Stimulated activated CD4-positive, alpha-beta T cell treated with anti-CD3 and anti-CD28 coated beads, Interleukin-1b, Interleukin-23, amount 100 ng/mL, for 48 hours (primary cell): ENCODE measurements at regions not wholly inside any gene's neighbourhood (a gene's known extent, or its start where the extent isn't known, plus 50 kb on each side); places are given as distances from the start of the nearest gene placed in this dataset.
"Not testable (repeated sequence)": the region's sequence is repeated elsewhere in the genome, so short reads cannot be mapped to it uniquely, and the experiment has no call there.

Source experiments
- DNase-seq: peaks from one replicate; pipeline ENCODE4 v3.0.0-alpha.2; 2020

DNA sequence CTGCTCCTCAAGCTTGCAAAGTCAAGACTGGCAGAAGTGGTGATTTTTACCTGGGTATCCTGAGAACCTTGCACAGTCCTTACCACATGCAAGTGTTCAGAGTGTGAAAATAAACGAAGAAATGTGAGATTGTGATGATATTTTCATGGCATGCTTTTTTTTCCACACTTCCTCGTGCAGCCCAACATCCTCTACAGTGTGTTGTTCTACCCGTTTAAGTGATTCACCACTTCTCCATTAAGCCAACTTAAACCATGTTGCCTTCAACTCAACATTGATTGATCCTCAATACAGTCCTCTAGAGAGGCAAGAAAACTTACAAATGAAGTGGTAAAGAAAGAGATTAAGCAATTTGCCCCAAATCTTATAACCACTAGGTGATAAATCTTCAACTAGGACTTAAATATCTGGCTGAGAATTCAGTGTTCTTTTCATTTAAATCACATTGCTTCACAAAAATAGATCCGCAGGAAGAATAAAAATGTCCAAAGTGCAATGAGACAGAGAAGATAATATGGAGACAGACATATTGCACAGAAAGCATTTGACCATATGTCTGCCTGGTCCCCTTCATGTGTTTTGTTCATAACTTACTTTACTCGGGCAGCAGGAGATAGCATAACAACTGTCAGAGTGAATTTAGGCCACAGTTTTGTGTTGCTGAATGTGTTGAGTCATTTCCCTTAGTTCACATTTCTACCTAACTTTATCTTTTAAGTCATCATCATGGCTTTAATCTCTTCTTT, 75.8 kb upstream of the PARP8 start:
- not testable (repeated sequence) for DNase-seq

DNA sequence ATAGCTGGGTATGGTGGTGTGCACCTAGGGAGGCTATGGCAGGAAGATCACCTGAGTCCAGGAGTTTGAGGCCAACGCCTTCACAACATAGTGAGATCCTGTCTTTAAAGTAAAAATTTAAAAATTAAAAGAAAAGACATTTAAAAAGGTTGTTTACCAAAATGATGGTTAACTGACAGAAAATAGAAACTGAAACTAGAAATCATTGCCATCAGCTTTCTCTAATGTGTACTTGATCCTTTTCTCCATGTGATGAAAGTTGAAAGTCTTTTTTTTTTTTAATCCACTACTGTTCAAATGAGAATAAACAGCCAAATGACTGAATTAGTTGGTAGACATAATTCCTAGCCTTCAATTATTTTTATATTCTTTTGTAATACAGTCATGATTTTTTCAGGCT, 75.1 kb upstream of the PARP8 start:
- DNase-seq = not testable (repeated sequence)

GRCh38 chr5:50593681-50594080, 72.8 kb upstream of the PARP8 start:
- DNase-seq = no peak

GRCh38 chr5:50595199-50595598, 71.2 kb upstream of the PARP8 start:
- DNase-seq = no peak

DNA sequence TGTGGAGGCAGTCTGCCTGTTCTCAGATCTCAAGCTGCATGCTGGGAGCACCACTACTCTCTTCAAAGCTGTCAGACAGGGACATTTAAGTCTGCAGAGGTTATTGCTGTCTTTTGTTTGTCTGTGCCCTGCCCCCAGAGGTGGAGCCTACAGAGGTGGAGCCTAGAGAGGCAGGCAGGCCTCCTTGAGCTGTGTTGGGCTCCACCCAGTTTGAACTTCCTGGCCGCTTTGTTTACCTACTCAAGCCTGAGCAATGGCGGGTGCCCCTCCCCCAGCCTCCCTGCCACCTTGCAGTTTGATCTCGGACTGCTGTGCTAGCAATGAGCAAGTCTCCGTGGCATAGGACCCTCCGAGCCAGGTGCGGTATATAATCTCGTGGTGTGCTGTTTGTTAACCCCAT, 64.9 kb upstream of the PARP8 start:
- DNase-seq = peak; percentile 5

- DNase-seq = no peak
These were observed 60.3 kb upstream of the PARP8 start for GRCh38 chr5:50606179-50606578.

GRCh38 chr5:50607456-50607855, 59.0 kb upstream of the PARP8 start:
- not testable (repeated sequence) for DNase-seq

DNA sequence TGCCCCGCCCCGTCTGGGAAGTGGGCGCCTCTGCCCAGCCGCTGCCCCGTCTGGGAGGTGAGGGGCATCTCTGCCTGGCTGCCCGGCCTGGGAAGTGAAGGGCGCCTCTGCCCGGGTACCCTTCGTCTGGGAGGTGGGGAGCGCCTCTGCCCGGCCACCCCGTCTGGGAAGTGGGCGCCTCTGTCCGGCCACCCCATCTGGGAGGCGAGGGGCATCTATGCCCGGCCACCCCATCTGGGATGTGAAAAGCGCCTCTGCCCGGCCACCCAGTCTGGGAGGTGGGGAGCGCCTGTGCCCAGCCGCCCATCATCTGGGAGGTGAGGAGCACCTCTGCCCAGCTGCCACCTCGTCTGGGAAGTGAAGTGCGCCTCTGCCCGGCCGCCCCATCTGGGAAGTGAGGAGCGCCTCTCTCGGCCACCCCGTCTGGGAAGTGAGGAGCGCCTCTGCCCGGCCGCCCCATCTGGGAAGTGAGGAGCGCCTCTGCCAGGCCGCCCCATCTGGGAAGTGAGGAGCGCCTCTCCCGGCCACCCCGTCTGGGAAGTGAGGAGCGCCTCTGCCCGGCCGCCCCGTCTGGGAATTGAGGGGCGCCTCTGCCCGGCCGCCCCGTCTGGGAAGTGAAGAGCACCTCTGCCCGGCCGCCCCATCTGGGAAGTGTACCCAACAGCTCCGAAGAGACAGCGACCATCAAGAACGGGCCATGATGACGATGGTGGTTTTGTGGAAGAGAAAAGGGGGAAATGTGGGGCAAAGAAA, 58.3 kb upstream of the PARP8 start:
- DNase-seq = not testable (repeated sequence)

GRCh38 chr5:50613057-50613456, 53.4 kb upstream of the PARP8 start:
- DNase-seq = not testable (repeated sequence)
